MG63 (cell line): ENCODE measurements at regions not wholly inside any gene's neighbourhood (a gene's known extent, or its start where the extent isn't known, plus 50 kb on each side); places are given as distances from the start of the nearest gene placed in this dataset.
A peak's percentile ranks its signal among the peaks of the same experiment; 100 is the strongest.
"Not testable (repeated sequence)": the region's sequence is repeated elsewhere in the genome, so short reads cannot be mapped to it uniquely, and the experiment has no call there.

Source experiments
- DNase-seq: peaks from one replicate; pipeline ENCODE4 v3.0.0-alpha.2; 2020
- H3K27me3 ChIP-seq: fragments of 250-450 bp; sonication (Bioruptor Pico); 2 replicates; pipeline ENCODE4 v1.5.1; 2020; ENCODE audit warnings: mild to moderate bottlenecking, moderate library complexity
- H3K36me3 ChIP-seq: fragments of 250-450 bp; sonication (Bioruptor Pico); 2 replicates; pipeline ENCODE4 v1.5.1; 2020; ENCODE audit warnings: mild to moderate bottlenecking, moderate library complexity
- H3K4me3 ChIP-seq: fragments of 250-450 bp; sonication (Bioruptor Pico); 2 replicates; pipeline ENCODE4 v1.5.1; 2020; ENCODE audit warnings: mild to moderate bottlenecking, moderate library complexity
- H3K9me3 ChIP-seq: fragments of 250-450 bp; sonication (Bioruptor Pico); 2 replicates; pipeline ENCODE4 v1.5.1; 2020; ENCODE audit warnings: mild to moderate bottlenecking, moderate library complexity

DNA sequence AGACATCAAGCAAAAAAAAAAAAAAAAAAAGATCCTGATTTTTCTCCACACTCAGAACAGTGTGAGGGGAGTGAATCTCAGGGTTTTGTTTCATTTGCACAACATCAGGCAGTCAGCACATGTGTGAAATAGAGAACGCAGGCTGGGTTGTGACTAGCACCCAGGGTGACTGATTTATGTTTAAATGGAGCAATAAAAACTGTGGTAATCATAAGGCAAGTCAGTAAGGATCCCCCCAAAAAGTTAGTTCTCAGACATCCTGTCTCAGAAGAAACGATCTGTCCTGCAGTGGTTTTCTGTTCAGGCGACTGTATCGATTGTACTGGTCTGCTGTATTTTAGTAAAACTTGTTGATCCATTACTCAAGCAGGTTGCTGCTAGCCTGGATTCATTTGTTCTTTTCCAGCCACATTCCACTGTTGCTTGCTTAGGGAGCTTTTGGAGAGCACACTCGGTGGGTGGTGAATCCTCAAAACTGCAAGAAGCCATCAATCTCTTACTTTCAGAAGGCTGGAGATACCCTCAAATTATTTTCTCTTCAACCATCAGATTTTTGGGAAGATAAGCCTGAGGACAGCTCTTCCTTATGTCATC lies 107.1 kb downstream of the DACT1 start:
- DNase-seq = no peak
- no peaks in the 10 kb centered on the region for H3K36me3 ChIP-seq
- H3K4me3 ChIP-seq = no peak overlapping the region
- no peaks in the 10 kb centered on the region for H3K27me3 ChIP-seq
- no peaks in the 10 kb centered on the region for H3K9me3 ChIP-seq

- no peaks in the 10 kb centered on the region for H3K9me3 ChIP-seq
- H3K27me3 ChIP-seq = no peaks in the 10 kb centered on the region
- H3K36me3 ChIP-seq = no peaks in the 10 kb centered on the region
- no peak for DNase-seq
- H3K4me3 ChIP-seq = no peak overlapping the region
Observed at GRCh38 chr14:58746261-58746660, 108.5 kb downstream of the DACT1 start.

DNA sequence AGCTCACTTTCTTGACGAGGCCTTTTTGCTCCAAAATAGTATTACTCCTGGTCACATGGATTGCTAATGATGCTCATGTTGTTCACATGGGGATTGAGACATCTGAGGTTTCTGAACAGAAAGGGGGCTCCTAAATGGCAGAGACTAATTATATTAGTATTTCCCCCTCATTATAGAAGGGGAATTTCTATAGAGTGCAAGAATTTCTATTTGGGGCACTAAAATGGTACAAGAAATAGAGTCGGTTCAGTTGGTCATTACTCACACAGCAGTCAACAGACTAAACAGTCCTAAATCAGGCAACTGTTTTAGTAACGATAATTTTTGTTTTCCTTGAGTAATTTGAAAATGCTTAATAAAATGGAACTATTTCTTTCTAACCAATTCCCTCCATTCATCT lies 108.9 kb downstream of the DACT1 start:
- Histone ChIP-seq H3K4me3 (no peak overlapping the region), H3K36me3 (no peaks in the 10 kb centered on the region), H3K9me3 (no peaks in the 10 kb centered on the region), H3K27me3 (no peaks in the 10 kb centered on the region)
- no peak for DNase-seq

- Histone ChIP-seq H3K27me3 (no peaks in the 10 kb centered on the region), H3K36me3 (no peaks in the 10 kb centered on the region), H3K9me3 (no peaks in the 10 kb centered on the region), H3K4me3 (no peak overlapping the region)
- DNase-seq = no peak
Observed at GRCh38 chr14:58747181-58747580, 109.4 kb downstream of the DACT1 start.

GRCh38 chr14:58748251-58748650 lies 110.5 kb downstream of the DACT1 start:
- not testable (repeated sequence) for H3K4me3 ChIP-seq, H3K9me3 ChIP-seq, DNase-seq, H3K27me3 ChIP-seq, H3K36me3 ChIP-seq

GRCh38 chr14:58749066-58749669 lies 111.4 kb downstream of the DACT1 start:
- H3K9me3 ChIP-seq = no peaks in the 10 kb centered on the region
- DNase-seq = peak; percentile 49
- no peaks in the 10 kb centered on the region for H3K27me3 ChIP-seq
- no peaks in the 10 kb centered on the region for H3K36me3 ChIP-seq
- H3K4me3 ChIP-seq = no peak overlapping the region

DNA sequence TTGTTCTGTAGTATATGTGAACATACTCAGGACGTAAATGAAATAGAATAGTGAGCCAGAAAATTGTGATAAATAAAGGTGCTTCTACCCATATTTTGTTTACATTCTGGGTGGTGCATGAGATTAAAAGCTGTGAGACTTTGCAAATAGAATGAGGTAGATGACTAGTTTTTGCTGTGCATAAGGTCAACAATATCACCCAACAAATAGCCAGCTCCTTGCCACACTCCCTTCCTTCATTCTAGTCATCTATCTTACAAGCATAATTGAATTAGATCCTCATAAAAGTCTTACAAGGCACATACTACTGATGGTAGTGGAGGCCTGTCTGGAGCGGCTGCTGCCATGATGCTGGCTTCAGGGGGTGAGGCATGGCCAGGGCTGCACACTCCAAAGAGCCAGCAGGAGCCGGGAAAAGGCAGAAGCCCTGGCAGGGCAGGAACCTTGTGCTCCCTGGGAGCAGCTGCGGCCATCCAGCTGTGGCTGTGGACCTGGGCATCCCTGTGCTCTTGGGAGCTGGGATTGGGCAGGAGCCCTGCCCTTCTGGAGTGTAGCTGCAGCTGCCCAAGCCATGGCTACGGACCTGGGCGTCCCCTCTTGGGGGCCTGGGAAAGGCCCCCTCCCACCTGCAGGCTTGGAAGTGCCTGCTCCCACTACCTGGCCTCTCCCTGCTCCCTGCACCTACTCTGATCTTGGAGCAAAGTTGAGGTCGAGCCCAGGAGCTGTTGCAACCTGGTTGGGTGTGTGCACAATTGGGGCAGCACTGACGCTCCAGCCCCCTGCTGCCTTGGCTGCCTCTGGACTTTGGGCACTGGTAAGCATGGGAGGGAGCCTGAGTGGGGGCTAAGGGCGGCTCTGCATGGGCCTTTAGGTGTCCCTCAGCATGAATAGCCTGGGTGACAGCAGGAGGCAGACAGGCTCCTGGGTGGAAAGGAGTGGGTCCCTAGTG lies 112.8 kb downstream of the DACT1 start:
- H3K4me3 ChIP-seq = no peak overlapping the region
- no peaks in the 10 kb centered on the region for H3K9me3 ChIP-seq
- no peak for DNase-seq
- no peaks in the 10 kb centered on the region for H3K36me3 ChIP-seq
- no peaks in the 10 kb centered on the region for H3K27me3 ChIP-seq

- no peaks in the 10 kb centered on the region for H3K27me3 ChIP-seq
- DNase-seq = no peak
- no peaks in the 10 kb centered on the region for H3K36me3 ChIP-seq
- H3K9me3 ChIP-seq = no peaks in the 10 kb centered on the region
- no peak overlapping the region for H3K4me3 ChIP-seq
Observed at GRCh38 chr14:58751788-58752187, 114.0 kb downstream of the DACT1 start.

DNA sequence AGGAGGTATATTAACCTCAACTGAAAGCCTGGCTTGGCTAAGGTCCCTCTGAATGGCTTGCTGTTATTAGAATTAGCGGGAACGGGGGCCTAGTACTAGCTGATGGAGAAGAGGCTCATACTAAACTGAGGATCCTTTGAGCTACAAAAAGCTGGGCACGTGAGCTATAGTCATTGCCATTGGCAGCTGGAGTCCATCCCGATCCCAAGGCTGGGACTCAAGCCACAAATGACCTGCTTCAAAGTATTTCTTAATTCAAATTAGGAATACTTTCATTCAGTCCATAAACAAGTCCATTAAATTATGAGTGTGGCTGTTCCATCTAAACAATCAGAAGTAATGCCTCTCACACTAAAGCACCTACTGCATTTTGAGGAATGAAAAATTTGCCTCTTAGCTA lies 114.5 kb downstream of the DACT1 start:
- no peak for DNase-seq
- Histone ChIP-seq H3K4me3 (no peak overlapping the region), H3K27me3 (no peaks in the 10 kb centered on the region), H3K36me3 (no peaks in the 10 kb centered on the region), H3K9me3 (no peaks in the 10 kb centered on the region)

DNA sequence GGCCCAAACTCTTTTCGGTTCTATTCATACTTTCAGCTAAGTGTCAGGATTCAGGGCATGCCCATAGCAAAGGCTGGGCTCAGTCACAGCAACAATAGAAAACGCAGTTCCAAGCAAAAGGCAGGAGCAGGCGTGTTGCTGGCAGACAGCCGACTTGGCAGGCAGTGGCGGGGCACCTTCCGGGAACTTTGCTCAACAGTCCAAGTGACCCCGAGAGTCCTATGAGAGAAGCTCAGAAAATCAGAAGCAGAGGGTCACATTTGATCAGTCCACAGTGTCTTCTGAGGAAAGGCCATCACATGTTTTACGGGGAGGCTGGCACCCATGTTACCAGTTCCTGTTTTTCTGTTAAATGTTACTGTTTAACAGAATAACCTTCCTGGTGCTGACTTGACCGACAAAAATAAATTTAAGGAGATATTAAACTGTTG lies 115.0 kb downstream of the DACT1 start:
- Histone ChIP-seq H3K9me3 (no peaks in the 10 kb centered on the region), H3K4me3 (no peak overlapping the region), H3K27me3 (no peaks in the 10 kb centered on the region), H3K36me3 (no peaks in the 10 kb centered on the region)
- peak; percentile 50 for DNase-seq

DNA sequence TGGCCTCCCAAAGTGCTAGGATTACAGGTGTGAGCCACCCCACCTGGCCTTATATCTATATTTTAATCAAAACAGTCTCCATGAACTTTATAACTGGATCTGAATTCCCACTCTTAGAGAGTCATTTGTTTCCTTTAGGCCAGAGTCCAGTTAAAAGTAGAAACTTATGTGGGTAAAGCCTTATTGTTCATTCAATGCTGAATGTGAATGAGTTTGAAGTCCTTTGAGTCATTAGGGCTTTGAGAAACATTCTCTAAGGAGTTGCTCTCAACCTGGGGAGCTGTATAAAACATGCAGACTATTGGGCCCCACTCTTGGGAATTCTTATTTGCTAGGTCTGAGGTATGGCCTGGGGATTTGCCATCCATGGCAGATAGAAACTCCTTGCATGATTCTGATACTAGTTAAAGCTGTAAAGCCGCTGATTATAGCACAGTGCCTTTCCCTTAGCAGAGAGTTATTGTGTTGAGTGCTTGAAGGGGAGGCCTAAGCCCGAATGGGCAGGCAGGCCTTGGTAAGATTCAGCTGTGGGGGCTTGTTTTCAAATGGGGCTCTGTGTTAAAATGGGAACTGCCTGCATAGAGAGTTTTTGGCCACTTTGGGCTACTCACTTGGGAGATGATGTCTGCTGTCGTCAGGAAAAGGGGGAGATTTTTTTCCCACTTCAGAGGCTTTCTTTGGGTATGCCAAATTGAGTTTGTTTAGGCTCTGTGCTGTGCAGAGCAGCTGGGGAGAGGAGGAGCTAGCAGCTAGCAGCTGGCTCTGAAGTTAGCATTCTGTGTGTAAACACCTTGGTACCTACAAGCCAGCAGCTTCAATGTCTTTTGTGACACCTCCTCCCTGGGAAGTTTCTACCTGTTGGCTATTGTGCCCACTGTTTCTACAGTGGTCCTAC lies 117.5 kb downstream of the DACT1 start:
- H3K9me3 ChIP-seq = no peaks in the 10 kb centered on the region
- no peaks in the 10 kb centered on the region for H3K27me3 ChIP-seq
- H3K4me3 ChIP-seq = no peak overlapping the region
- H3K36me3 ChIP-seq = no peaks in the 10 kb centered on the region
- no peak for DNase-seq

GRCh38 chr14:58760121-58760520 lies 122.4 kb downstream of the DACT1 start:
- Histone ChIP-seq H3K9me3 (no peaks in the 10 kb centered on the region), H3K36me3 (no peaks in the 10 kb centered on the region), H3K27me3 (no peaks in the 10 kb centered on the region), H3K4me3 (no peak overlapping the region)
- no peak for DNase-seq

DNA sequence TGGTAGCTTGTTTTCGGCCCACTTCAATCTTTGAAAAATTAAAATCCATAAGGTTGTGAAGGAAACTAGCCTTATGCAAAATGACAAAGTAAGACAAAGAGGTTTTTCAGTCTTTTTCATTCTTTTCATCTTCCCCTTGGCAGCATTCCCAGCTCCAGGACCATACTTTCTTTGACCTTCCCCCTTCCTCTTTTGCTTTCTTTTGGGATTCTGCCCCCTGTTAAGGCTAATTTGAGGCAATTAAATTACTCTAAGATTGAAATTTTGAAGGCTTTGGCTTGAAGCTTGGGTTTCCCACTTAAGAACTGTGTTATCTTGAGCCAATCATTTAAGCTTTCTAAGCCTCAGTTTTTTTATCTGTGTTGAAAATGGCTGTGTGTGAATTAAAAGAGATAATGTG lies 124.9 kb downstream of the DACT1 start:
- Histone ChIP-seq H3K4me3 (no peak overlapping the region), H3K9me3 (no peaks in the 10 kb centered on the region), H3K27me3 (no peaks in the 10 kb centered on the region), H3K36me3 (no peaks in the 10 kb centered on the region)
- DNase-seq = no peak

DNA sequence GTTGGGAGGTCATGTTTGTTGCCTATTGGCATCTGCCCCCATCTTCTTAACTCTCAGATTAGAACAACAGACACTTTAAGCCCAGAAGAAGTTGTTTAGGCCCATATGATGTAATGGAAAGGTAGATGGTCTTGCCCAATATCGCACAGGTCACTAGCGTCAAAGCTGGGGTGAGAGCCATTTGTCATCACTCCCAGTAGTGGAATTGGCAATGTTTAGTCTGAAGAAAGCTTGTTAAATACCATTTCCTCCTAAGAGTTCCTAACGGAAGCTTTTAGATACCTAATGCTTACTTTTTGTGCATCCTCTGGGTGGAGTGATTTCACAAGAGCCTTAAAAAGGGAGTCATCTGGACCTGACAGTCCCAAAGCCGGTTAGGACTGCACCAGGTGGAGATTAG lies 125.4 kb downstream of the DACT1 start:
- Histone ChIP-seq H3K4me3 (no peak overlapping the region), H3K27me3 (no peaks in the 10 kb centered on the region), H3K36me3 (no peaks in the 10 kb centered on the region), H3K9me3 (no peaks in the 10 kb centered on the region)
- no peak for DNase-seq

GRCh38 chr14:58765418-58765831 lies 127.7 kb downstream of the DACT1 start:
- H3K9me3 ChIP-seq = no peaks in the 10 kb centered on the region
- no peaks in the 10 kb centered on the region for H3K36me3 ChIP-seq
- H3K4me3 ChIP-seq = no peak overlapping the region
- DNase-seq = no peak
- H3K27me3 ChIP-seq = no peaks in the 10 kb centered on the region

- H3K4me3 ChIP-seq = no peak overlapping the region
- DNase-seq = no peak
- H3K27me3 ChIP-seq = no peaks in the 10 kb centered on the region
Observed at GRCh38 chr14:58765843-58766242, 128.1 kb downstream of the DACT1 start.

More at GRCh38 chr14:58765843-58766242, 128.1 kb downstream of the DACT1 start:
- Histone ChIP-seq H3K9me3 (no peaks in the 10 kb centered on the region), H3K36me3 (no peaks in the 10 kb centered on the region)
